HG03439 (cell line): ENCODE measurements at regions not wholly inside any gene's neighbourhood (a gene's known extent, or its start where the extent isn't known, plus 50 kb on each side); places are given as distances from the start of the nearest gene placed in this dataset.

ENCODE experiments used
- ATAC-seq: cut with Tn5 transposase; IDR thresholded peaks from one replicate; pipeline ENCODE4 v1.9.1; 2021; ENCODE audit warnings: mild to moderate bottlenecking, moderate library complexity; ENCODE audit not compliant: unreplicated experiment

- no peak for ATAC-seq
These were observed 691.3 kb downstream of the SORCS1 start for GRCh38 chr10:106473129-106473685.

DNA sequence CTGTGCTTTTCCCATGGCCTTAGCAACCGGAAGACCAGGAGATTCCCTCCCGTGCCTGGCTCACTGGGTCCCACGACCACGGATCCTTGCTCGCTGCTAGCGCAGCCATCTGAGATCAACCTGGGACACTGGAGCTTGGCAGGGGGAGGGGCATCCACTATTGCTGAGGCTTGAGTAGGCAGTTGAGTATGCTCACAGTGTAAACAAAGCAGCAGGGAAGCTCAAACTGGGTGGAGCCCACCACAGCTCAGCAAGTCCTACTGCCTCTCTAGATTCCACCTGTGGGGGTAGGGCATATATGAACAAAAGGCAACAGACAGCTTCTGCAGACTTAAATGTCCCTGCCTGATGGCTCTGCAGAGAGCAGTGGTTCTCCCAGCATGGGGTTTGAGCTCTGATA lies 697.0 kb downstream of the SORCS1 start:
- no peak for ATAC-seq

DNA sequence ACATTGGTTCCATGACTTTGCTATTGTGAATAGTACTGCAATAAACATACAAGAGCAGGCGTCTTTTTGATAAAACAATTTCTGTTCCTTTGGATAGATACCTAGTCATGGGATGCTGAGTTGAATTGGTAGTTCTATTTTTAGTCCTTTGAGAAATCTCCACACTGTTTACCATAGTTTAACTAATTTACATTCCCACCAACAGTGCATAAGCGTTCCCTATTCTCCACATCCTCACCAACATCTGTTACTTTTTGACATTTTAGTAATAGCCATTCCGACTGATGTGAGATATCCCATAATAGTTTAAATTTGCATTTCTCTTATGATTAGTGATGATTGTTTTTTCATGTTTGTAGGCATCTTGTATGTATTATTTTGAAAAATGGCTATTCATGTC lies 707.0 kb downstream of the SORCS1 start:
- ATAC-seq: no peak

DNA sequence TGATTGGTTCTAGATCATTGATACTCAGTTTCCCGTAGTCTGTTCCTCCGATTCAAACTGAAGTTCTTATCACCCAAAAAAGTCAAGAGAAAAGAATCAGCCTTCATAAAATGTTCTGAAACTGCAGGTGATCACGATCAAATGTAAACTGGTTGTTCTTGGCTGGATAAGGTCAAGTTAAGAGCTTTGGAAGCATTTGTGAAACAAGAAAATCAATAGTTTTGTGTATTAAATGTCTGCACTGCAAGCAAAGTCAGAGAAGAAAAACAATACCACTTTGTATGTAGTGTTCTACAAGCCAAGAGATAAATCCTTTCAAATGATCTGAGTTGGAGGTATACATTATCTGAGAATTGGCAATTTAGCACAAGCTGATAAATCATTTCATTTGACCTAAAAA lies 710.3 kb downstream of the SORCS1 start:
- no peak for ATAC-seq

DNA sequence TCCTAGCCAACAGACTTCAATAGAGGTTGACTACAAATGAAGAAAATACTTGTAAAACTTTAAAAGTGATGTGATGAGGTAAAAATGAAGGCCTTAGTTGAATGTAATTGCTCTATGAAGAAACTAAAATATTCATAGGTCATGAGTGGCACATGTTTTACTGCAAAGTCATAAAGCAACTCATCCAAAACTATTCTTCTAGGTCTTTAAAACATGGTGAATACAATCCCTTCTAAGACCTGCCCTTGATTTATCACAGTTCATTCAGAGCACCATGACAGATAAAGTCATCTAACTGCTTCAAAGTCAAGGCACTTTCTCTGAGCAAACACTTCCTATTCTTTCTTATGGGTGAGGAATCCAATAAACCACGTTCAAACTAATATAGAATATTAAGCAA lies 713.5 kb downstream of the SORCS1 start:
- no peak for ATAC-seq

DNA sequence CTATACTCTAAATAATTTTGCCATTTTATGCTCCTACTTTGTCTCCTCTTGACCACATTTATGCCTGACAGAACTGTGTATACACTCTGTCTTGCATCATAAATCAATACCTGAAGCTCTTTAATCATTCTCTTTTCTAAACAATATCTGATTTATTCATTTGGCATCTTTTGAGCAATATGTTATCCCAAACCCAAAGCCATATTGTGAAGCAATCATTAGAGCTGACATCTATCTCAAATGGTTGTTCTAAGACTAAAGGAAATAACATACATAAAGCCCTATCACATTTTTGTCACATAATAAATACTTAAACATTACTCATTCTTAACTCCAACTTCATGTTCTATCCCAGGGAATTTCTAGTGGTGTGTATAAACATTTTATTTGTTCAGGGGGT lies 717.6 kb downstream of the SORCS1 start:
- no peak for ATAC-seq

GRCh38 chr10:106442223-106442622 lies 722.3 kb downstream of the SORCS1 start:
- ATAC-seq: no peak

- ATAC-seq: no peak
These were observed 723.7 kb downstream of the SORCS1 start for GRCh38 chr10:106440767-106441166.

GRCh38 chr10:106440355-106440754 lies 724.2 kb downstream of the SORCS1 start:
- no peak for ATAC-seq

DNA sequence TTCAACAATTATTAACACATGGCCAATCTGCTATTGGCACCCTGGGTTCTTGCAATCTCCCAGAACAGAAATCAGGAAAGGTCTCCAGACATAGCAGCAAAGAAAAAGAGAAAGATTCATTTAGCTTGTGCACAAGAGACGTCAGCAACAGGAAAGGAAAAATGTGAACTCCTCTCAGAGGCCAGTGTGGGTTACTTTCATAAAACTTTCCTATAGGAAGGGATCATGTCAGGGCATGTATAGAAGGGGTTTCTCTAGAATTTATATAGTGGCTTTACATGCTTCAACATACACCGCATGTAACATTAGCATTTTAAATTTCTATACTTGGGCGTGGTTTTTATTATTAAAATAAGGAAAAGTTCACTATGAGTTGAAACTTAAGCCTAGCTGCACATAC lies 725.1 kb downstream of the SORCS1 start:
- ATAC-seq: no peak

DNA sequence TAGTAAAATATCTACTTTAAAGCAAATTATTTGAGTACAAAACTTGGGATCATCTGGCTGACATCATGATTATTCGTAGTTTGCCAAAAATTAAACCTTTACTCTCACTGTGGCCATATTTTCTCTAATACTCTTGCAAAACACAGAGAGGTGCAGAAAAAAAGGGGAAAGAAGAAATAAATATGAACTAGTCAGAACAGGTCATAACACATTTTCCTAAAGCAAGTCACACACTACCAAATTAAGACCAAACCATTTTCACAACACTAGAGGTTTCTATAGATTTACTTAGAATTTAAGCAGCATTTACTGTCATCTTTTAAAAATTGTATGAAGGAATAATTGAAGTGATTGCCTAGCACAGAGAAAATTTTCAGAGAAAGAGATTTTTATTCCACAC lies 726.1 kb downstream of the SORCS1 start:
- ATAC-seq: no peak

GRCh38 chr10:106436123-106436715 lies 728.3 kb downstream of the SORCS1 start:
- ATAC-seq: no peak

- ATAC-seq: no peak
These were observed 729.4 kb downstream of the SORCS1 start for GRCh38 chr10:106435081-106435480.

DNA sequence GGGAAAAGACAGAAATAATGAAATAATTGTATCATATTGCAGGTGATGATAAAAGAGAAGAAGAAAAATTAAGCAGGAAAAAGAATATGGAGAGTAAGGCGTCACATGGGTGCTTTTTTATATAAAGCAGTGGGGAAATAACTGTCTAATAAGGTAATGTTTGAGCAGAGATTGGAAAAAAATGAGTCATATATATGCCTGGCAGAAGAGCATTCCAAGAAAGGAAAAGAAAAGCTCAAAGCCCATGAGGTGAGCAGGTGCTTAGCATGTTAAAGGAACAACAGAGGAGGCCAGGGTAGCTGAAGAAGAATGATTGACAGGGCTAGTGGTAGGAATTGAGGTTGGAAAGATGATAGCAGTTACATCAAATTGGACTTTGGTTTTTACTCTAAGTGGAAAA lies 739.5 kb downstream of the SORCS1 start:
- no peak for ATAC-seq

- ATAC-seq: no peak
These were observed 740.5 kb downstream of the SORCS1 start for GRCh38 chr10:106424054-106424453.

- no peak for ATAC-seq
These were observed 754.2 kb downstream of the SORCS1 start for GRCh38 chr10:106410331-106410730.

DNA sequence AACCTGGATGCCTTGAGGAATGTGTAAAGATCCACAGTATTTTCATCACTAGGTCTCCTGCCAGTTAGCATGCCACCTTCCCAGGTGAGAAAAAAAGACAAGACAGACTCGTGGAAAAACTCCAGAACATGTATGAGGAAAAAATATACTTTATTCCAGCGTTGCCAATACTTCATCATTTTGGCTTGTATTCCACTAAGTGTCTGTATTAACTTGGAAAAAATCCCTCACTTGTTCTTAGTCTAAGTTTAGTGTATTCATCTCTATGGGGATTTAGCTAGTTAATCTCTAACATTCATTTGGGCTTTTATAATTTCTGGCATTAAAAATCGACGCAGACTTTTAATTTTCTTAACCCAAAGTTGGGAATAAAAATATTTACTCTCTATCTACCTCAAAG lies 759.4 kb downstream of the SORCS1 start:
- ATAC-seq: no peak

DNA sequence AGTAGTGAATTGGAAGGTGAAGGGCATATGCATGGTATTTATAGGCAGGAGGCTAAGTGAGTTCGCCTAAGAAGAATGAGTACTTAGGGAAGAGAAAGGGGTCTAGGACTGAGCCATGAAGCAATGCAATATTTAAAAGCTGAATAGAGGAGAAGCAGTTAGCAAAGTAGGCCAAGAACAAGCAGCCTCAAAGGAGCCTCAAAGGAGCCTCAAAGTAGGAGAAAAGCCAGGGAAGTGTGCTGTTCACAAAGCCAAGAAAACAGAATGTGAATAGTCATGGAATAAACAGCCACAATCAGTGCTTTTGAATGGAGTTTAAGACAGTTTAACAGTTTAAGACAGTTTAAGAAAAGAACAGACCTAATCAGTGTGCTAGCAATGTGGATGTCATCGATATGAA lies 762.0 kb downstream of the SORCS1 start:
- ATAC-seq: no peak

GRCh38 chr10:106401967-106402366 lies 762.5 kb downstream of the SORCS1 start:
- ATAC-seq: no peak

DNA sequence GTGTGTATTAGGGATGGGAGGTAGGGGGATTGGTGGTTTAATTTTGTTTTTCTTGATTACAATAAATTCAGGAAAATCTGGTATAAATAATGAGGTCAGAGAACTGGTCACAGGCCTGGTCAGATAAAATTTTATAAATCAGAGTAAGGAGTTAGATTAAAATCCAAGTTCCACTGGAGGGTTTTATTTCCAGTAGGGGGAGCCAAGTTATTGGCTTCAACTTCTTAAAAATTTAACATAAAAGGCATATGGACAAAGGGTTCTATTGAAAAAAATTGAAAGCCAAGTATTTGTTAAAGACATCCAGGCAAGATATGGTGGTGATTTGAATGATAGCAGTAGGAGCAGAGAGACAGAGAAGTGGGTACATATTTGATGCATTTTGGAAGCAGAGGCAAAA lies 763.3 kb downstream of the SORCS1 start:
- no peak for ATAC-seq

GRCh38 chr10:106399112-106399511 lies 765.4 kb downstream of the SORCS1 start:
- no peak for ATAC-seq

DNA sequence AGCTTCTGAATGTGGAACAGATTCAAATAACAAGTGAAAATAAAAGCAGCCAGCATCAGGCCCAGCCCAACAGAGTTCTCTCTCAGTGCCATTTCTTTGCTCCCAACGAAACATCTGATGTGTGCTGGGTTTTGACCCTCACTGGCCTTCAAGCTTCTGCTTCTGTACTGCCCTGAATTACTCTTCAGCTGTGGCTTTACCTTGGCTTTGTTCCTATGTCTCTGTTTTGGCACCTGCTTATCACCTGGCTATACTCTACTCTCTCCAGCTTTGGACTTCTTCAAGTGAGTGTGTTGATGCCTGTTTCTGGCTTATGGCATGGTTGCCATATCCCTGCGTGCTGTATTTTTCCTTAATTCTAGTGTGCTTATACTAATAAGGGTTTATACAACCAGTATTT lies 768.3 kb downstream of the SORCS1 start:
- ATAC-seq: no peak

- no peak for ATAC-seq
These were observed 769.3 kb downstream of the SORCS1 start for GRCh38 chr10:106395041-106395749.
